Suppressor macrophage treated with lipopolysaccharide for 4 hours (primary cell): ENCODE measurements at regions not wholly inside any gene's neighbourhood (a gene's known extent, or its start where the extent isn't known, plus 50 kb on each side); places are given as distances from the start of the nearest gene placed in this dataset.
"Not testable (repeated sequence)": the region's sequence is repeated elsewhere in the genome, so short reads cannot be mapped to it uniquely, and the experiment has no call there.

Source experiments
- DNase-seq: peaks from one replicate; pipeline ENCODE4 v3.0.0-alpha.2; 2020

DNA sequence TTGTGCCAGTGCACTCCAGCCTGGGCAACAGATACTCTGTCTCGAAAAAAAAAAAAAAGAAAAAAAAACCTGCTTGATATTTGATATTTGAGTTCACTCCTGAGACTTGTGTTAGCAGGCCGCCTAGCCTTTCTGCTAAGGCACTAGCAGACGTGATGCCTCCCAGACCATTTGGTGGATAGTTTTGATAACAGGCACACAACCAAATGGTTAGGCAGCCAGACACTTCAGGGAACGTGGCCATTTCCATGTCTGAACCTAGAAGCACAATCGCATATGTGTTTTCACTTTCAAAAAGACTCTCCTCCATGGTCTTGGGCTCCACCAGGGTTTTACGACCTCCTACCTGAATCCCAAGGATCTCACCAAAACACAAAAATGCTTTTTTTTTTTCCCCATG lies 1319.5 kb downstream of the BRINP3 start:
- no peak for DNase-seq

DNA sequence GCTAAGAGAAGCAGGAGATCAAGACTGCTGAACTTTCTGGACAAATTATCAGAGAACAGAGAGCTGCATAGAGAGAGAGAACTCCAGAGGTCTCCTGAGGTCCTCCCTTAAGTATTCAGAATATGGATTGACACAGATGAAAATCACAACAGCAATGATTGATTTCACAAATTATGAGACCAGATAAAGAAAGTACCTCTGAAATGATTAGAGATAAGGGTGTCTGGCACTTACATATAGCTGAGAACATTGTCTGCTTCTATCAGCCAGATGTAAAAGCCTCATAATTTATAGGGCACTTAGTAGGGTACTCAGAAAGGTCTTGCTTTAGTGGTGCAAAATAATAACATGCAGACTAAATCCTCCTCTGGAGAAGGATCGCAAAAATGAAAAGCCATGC lies 1301.8 kb downstream of the BRINP3 start:
- DNase-seq = no peak

DNA sequence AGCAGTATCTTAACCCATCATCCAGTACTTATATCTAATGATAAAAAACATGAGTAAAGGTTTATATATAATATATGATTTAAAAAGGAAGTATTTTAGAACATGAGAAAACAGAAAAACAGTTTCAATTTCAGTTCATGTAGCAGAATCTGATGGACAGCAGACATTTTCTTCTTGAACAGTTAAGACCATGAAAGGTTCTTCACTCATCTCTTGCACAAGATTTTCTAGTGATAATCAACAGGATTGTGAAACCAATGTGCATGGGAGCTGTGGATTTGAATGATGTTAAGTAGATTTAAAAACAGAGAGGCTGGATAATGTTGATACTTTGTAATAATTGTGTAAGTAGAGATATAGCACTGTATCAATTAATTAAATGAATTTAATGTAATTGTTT lies 1297.6 kb downstream of the BRINP3 start:
- no peak for DNase-seq

DNA sequence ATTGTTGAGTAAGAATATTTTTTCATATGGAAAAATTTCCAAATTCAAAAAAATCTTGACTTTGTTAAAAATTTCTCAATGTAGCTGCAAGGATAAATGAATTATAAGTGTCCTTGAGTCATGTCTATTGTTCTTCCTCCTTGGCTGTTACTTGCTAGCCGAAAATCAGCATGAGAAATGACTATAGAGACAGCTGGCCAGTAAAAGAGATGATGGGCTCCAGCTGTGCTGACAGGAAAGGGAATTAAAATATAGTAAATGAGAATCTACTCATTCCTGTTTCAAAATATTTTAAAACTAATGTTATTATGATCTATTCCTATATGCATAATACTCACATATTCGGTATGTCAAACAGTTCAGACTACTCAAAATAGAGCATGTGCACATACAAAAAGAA lies 1292.6 kb downstream of the BRINP3 start:
- DNase-seq = no peak

DNA sequence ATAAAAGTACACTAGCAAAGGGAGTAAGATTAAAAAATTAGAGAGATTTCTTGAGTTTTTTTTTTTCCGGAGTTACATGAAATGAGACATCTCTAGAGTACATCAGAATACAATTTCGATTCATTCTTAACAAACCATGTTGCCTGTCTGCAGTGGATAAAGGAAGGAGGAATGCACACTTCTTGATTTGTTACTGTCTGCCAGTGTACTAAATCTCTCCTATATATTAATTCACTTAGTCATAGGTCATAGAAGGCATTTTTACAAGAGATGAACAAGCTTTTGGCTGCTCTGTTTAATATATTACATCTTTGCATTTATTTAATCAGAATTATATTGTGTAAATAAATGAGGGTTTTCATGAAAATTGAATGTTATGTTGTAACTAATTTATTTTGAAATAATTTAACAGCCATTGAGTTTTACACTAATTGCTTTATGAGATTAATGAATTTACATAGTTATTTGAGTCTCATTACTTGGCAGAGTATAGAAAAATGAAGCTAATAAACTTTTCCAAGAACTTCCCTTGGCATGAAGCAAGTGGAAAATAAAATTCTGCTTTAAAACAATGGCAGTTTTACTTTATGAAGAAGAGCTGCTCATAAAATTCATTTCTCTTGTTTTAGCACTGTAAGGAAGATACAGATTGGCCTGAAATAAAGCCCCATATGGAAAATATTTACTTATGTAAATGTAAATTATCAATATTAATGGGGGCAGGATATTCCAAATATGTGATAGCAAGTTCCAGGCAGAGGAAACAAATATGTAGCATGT lies 1284.7 kb downstream of the BRINP3 start:
- DNase-seq = no peak

DNA sequence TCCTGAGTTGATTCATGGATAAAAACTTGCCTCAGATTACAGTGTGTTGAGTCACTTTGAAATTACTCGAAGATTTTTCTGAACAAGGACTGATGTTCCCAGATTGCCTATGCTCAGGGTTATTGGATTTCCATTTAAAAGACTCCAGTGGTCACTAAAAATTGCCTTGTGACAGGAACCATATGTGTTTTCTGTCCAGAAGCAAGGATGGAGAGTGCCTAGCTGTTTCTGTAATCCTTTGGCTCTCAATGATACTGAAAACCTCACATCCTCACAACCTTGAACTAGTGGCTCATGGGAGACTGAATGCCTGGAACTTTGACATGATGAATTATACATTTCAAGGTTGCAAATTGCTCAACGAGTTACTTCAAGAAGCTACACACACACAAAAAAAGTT lies 1271.8 kb downstream of the BRINP3 start:
- no peak for DNase-seq

DNA sequence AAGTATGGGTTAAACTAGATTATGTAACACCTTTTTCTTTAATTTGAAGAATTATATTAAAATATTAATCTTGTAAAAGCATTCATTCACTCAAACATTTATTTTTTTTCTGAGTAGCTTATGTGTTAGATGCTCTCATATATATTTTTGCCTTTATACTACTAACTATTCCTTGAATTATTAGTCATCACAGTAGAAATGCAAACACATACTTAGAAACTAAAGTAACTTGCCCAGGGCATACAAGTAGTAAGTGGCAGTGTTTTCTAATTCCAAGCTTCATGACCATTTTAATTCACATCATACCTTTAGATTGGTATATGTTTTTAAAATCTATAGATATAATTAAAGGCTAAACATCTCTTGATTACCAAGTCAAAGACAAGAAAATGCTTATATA lies 1271.0 kb downstream of the BRINP3 start:
- no peak for DNase-seq

DNA sequence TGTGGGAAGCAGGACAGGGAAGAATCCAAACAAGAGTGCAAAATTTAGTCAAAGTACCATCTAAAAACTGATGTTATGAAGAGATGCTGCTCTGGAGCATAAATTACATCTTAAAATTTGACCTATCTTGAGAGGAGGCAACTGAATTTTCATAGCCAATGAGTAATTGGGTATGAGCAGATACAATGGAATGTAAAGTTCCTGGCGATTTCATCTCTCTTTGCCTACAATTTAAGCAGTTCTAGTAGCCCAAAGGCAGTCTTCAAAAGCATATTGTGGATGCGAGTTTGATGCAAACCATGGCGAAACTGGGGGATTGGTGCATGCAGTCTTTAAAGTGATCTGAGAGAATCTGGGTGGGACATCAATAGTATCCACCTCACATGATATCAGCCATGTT lies 1265.9 kb downstream of the BRINP3 start:
- no peak for DNase-seq

DNA sequence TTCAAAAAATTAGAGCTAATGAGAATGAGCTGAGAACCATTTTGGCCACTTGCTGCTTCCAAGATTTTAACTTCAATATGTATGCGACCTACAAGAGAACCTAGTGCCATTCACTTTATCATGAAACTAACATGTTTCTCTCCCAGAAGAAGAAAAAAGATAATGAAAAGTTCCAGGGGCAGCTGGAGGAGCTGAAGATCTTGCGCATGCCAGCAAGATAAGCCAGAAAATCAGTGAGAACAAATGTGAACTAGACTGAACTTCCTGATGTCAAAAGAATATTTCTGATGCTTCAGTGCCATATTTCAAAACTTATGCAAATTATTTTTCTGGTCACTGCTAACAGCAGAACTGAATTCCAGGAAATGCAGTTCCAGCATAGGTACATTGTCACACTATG lies 1265.1 kb downstream of the BRINP3 start:
- no peak for DNase-seq

DNA sequence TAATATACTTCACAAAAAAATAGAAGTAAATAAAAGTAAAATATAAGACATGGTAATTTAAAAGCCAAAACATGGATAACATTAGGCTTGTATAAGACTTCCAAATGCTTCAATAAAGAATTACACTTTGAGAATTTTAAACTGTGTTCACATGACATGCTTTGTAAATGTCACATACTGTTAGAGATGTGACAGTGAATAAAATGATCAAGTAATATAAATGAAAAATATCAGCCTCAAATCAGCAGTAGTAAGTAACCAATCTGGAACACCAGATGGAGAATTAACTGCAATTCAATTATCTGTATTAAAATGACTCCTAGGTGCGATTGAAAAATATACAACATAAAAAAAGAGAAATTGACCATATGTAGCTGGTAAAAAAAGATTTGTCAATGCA lies 1260.8 kb downstream of the BRINP3 start:
- DNase-seq = no peak

DNA sequence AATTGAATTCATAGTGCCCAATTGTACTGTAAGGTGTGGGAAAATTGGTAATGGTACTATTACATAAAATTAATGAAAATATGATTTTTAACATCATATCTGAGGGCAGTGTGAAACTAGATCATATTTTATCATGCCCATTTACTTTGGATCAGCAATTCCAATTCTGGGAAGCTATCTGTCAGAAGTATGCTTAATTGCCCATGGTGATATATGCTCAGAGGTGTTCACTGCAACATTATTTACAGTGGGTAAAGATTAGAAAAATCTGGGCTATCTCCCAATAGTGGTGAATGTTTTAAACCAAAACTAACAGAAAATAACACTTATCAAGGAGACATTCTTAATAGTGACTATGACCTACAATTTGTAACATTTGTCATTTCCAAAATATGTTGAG lies 1260.0 kb downstream of the BRINP3 start:
- DNase-seq = no peak

DNA sequence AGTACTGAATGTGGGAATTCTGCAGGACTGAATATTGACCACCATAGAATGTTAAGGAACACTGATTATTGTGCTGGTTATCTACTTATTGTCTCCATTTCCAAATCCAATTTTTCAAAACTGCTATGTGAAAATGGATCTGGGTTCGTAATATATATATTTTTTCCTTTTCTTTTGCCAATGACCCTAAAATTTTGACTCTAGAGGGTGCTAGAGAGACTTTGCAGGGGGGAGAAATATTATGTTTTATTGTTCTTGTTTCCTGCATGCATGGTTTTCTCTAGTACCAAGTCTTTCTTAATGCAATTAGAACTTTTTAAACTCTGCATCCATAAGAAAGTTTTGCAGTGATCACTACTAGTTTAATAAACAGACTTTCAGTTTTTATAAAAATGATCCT lies 1256.9 kb downstream of the BRINP3 start:
- DNase-seq = no peak

DNA sequence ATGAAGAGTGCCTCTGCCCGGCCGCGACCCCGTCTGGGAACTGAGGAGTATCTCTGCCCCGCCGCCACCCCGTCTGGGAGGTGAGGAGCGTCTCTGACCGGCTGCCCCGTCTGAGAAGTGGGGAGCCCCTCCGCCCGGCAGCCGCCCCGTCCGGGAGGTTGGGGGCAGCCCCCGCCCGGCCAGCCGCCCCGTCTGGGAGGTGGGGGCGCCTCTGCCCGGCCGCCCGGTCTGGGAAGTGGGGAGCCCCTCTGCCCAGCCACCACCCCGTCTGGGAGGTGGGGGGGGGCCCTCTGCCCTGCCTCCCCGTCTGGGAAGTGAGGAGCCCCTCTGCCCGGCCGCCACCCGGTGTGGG lies 1251.9 kb downstream of the BRINP3 start:
- DNase-seq = not testable (repeated sequence)

DNA sequence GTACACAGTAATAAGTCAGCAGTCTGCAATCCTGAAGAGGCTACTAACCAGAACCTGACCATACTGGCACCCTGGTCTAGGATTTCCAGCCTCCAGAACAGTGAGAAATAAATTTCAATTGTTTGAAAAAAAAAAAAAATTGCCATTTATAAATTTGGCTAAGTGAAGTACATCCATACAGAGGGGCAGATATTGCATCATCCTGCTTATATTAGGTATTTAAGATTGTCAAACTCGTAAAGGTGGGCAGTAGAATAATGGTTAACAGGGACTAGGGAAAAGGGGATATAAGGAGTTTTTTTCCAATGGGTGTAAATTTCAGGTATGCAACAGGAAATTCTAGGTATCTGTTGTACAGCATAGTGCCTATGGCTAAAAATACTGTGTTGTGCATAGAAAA lies 1250.9 kb downstream of the BRINP3 start:
- no peak for DNase-seq

DNA sequence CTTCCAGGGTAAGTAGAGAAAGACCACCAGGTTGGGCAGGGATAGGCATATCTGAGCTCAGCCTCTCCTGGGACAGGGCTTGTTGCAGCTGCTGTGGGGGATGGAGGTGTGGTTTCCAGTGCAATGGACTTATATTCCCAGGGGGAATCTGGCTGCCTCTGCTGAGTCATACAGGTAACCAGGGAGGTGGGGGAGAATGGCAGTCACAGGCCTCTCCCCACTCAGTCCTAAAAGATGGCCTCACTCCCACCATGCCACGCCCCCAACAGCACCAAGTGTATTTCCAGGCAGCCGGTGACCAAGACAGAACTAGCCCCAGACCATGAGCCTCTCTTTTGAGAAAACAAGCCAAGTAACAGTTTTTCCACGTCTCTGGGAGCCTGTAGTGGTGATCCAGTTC lies 1240.7 kb downstream of the BRINP3 start:
- DNase-seq = no peak

DNA sequence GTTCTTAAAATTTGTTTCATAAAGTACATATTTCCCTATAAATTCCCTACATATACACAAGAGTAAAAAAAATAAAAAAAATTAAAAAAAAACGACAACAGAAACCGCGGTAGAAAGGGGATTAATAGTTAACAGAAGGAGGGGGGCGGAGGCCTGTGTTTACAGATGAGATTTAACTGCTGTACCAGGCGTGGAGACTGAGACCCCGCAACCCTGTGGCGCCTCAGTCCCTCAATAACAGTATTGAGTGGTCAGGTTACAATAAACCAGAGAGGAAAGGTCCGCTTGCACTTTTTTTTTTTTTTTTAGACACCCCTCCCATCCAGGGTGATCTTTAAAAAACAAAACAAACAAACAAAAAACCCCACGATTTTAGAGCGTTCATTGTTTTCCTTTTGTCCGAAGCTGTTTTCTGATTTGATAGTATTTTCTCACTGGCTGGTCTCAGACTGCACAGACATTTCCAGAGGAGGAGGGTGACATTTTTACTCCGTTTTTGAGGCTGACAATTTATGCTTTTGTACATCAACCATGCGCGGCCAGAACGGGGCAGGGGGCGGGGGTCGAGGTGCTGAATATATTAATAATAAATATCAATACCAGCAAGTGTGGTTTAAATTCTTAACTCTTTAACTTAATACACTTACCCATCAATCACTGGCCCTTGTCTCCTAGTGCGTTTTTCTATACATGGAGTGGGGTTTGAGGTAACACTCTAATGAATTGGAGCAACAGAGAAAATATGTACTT lies 1223.9 kb downstream of the BRINP3 start:
- DNase-seq = no peak

DNA sequence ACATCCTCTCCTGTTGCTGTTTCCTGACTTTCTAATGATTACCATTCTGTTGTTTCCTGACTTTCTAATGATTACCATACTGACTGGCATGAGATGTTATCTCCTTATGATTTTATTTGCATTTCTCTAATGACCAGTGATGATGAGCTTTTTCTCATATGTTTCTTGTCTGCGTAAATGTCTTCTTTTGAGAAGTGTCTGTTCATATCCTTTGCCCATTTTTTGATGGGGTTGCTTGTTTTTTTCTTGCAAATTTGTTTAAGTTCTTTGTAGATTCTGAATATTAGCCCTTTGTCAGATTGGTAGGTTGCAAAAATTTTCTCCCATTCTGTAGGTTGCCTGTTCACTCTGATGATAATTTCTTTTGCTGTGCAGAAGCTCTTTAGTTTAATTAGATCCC lies 1216.5 kb downstream of the BRINP3 start:
- not testable (repeated sequence) for DNase-seq

DNA sequence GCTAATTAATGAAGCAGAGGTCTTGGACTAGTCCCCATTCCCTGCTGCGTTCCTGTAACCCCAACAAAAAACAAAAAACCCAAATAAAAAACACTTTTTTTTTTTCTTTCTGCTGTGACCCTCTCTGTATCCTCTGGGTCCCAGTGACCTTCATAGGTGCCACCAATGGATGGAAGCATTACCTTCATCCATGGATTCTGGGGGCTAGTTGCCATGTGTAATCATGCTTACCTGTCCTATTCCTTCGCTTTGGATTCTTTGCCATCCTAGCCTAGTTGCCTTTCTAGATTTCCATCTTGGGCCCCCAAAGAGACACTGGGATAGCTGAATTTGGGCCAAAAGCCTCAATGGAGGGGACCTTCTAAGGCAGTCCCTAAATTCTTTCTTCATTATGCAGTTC lies 1208.7 kb downstream of the BRINP3 start:
- DNase-seq = no peak

DNA sequence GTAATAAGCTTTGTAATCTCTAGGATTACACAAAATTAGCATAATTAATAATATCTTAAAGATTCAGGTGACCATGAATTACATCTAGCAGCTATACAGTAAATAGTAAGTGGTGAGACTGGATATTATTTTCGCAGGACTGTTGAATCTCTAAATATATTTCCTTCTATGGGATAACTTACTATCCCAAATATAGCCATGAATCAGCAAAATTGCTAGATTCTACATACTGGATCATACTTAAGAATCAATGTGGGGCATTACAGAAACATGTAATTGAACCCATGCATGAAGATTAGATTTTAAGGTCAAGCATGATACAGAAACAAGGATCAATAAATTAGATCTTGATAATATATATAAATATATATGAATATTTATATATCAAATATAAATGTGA lies 1203.4 kb downstream of the BRINP3 start:
- DNase-seq = no peak

DNA sequence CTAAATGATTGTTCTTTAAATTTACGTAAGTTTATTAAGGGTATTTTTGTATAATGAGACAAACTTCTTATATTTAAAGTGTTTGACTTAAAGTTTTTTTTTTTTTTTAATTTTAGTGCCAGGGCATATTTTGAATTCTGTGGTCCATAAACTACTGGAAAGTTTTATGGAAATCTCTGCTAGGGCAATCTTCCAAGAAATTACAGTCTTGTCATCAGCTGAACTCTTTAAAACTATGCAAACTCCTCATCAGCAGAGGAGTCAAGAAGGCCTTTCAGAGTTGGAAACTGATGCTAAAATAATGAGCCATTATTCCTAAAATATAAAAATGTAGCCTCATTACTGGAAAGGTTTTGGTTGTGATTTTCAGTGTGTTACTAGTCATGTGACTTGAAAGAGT lies 1201.9 kb downstream of the BRINP3 start:
- no peak for DNase-seq

DNA sequence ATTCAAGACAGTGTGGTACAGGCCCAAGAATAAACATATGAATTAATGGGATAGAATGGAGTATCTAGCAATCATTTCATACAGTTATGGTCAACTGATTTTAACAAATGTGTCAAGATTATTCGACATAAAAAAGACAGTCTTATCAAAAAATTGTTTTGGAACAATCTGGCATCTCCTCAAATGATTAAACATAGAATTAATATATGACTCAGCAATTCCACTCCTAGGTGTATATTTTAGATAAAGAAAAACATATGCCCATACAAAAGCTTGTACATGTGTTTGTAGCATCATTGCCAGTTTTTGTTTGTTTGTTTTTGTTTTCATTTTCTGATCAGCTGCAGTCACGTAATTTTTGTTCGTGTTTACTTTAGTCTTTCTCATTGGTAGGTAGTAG lies 1188.3 kb downstream of the BRINP3 start:
- DNase-seq = no peak

DNA sequence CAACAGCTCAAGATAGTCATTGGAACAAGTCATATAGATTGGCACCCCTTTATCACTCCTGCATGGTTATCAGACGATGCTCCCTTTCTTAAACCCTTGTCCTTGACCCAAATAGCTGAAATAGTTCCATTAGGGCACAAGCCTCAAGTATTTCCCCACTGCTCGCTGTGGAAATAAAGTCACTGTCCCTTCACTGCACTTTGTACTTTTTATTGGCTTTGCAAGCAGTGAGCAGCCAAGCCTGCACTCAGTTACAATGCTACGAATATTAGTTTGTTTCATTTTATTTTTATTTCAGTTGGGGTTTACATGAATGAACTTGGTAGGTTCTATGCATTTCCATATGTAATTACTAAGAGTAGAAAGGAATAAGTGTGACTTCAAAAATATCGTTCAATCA lies 1176.4 kb downstream of the BRINP3 start:
- DNase-seq = no peak

DNA sequence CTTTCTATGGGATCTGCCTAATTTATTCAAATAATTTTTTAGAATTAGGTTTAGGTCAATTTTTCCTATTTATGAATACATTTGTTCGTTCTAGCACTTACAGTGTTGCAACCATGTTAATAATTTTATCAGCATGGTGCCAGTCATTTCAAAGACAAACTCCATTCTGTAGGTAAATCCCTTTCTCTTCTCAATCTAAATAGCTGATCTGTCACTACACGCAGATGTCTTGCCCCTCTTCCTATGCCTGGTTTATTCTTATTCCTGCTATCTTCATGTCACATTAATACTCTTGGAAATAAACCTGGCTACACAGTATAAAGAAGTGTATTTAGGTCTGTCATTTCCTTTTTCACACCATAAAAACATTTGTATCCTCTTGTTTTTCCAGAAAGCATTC lies 1172.4 kb downstream of the BRINP3 start:
- no peak for DNase-seq

DNA sequence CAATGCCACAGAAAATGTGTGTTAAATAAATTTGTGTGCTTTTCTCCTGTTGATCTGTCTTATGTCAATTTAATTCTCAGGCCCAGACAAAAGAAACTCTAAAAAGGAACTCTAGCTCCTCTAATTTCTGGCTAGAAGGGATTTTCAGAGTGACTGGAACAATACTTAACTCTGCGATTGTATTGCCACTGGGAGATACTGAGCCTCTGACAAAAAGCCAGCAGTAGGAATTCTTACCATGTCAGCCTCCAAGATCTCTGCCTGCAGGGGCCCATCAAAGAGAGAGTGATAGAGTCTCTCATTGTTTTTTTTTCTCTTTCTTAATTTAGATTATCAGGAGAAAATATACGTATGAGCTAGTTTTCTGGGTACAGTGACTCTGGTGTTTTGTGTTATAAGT lies 1165.7 kb downstream of the BRINP3 start:
- no peak for DNase-seq

DNA sequence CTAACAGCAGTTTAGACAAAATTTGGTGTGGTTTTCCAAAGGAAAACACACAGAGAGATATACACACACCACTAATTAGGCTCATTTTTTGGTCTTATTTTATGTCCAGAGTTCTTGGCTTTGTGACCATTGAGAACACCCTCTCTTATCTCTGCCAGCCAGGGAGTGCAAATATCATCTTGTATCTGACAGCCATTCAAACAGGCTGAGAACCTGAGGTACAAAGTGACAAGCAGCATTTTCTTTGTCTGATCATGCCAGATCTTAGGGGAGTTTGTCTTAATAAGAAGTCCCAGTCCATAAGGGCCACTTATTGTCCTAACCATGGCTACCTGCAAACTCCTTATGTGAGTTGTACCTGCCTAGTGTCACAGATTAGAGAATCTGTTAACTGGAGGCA lies 1165.2 kb downstream of the BRINP3 start:
- DNase-seq = no peak
